ENCODE measurements at regions not wholly inside any gene's neighbourhood (a gene's known extent, or its start where the extent isn't known, plus 50 kb on each side); places are given as distances from the start of the nearest gene placed in this dataset.

GRCh38 chr7:56578612-56579011, 462.4 kb upstream of the NUPR2 start:
- BruUV-seq (replicated peaks), result no TSS peak
- no peaks in the 10 kb centered on the region for H4K20me1 ChIP-seq (ENCODE audit: insufficient read depth, low read length)
- WGBS, 2 experiments (ENCODE audit: extremely low coverage in 2 of 2, insufficient read length in 1 of 2), result no CpG with 5 or more reads among the region's 2 CpGs

More at GRCh38 chr7:56578612-56579011, 462.4 kb upstream of the NUPR2 start:
- Histone ChIP-seq H3K27ac (ENCODE audit: insufficient read depth, low read length) (no peak overlapping the region), H2BK120ac (ENCODE audit: low read depth, low read length) (no peak overlapping the region), H2AK9ac (replicated peaks; ENCODE audit: low read depth, low read length, poor library complexity) (no peak overlapping the region), H2BK5ac (ENCODE audit: low read depth, low read length, poor library complexity, severe bottlenecking) (no peak overlapping the region), H3K4ac (ENCODE audit: low read depth, low read length) (no peak overlapping the region), H3K9me1 (ENCODE audit: insufficient read depth, low read length) (no peaks in the 10 kb centered on the region), H3K4me3 (ENCODE audit: insufficient read depth, low read depth, low read length) (no peak overlapping the region), H2BK20ac (ENCODE audit: low read depth, low read length) (no peak overlapping the region), H3K4me1 (ENCODE audit: control insufficient read depth, insufficient read depth, low read length) (no peaks in the 10 kb centered on the region), H2AK5ac (ENCODE audit: low read depth, low read length) (no peak overlapping the region), H3K9me3 (ENCODE audit: control insufficient read depth, insufficient read depth, low read length) (peaks cover 8% of the 10 kb centered on the region), H3K4me2 (ENCODE audit: low read depth, low read length) (no peak overlapping the region), H3K23ac (ENCODE audit: low read depth, low read length) (no peak overlapping the region), H4K8ac (ENCODE audit: low read depth in 2 of 2, low read length in 2 of 2) (no peak overlapping the region), H3K56ac (ENCODE audit: extremely low read depth, insufficient read depth, low read length) (no peak overlapping the region), H4K91ac (ENCODE audit: insufficient read depth, low read depth, low read length) (no peak overlapping the region), H3K9ac (ENCODE audit: low read depth, low read length) (no peak overlapping the region), H4K5ac (ENCODE audit: low read depth, low read length) (no peak overlapping the region), H2BK15ac (ENCODE audit: low read depth, low read length) (no peak overlapping the region), H3K27me3 (ENCODE audit: control insufficient read depth, insufficient read depth, low read length) (no peaks in the 10 kb centered on the region), H3K18ac (ENCODE audit: low read depth, low read length) (no peak overlapping the region), H3K36me3 (ENCODE audit: control insufficient read depth, insufficient read depth, low read length) (no peaks in the 10 kb centered on the region), H3K79me1 (ENCODE audit: low read depth in 1 of 2, low read length in 2 of 2) (no peaks in the 10 kb centered on the region), H3K14ac (replicated peaks; ENCODE audit: low read depth, low read length) (no peak overlapping the region), H2AFZ (replicated peaks; ENCODE audit: low read length, poor library complexity) (no peak overlapping the region)
- ChIA-PET POLR2A (ENCODE audit: unreplicated experiment) (no interaction called here), CTCF (no interaction called here)
- in situ Hi-C loops (cut with MboI; ENCODE audit: low sequenced_read_pairs) (no loop called here), dilution Hi-C loops (cut with HindIII; ENCODE audit: low sequenced_read_pairs, unreplicated experiment) (no loop called here), intact Hi-C loops (cut with micrococcal nuclease) (no loop called here)
- no peak for ATAC-seq (ENCODE audit: low read depth)
- DNase-seq, result no peak
- no peak for TF ChIP-seq USF2 (IDR thresholded peaks at IDR 0.05; ENCODE audit: low read depth, low read length)
- no peak for TF ChIP-seq RFX5 (IDR thresholded peaks at IDR 0.05; ENCODE audit: low read depth, low read length)
- no peak for TF ChIP-seq RAD21 (IDR thresholded peaks at IDR 0.05; ENCODE audit: low read length)
